A673 (cell line): ENCODE measurements at regions not wholly inside any gene's neighbourhood (a gene's known extent, or its start where the extent isn't known, plus 50 kb on each side); places are given as distances from the start of the nearest gene placed in this dataset.

Experiments used
- EZH2 ChIP-seq: fragments of 200-600 bp; sonication (generic); IDR thresholded peaks from 2 replicates; pipeline ENCODE4 v1.6.1; 2017; ENCODE audit warnings: borderline replicate concordance, low read depth, mild to moderate bottlenecking, mixed read lengths, antibody characterized with exemption, low read length; ENCODE audit not compliant: poor library complexity, severe bottlenecking
- TF ChIP-seq, protein P1 (sequence below): fragments of 300-800, 200-600 bp; sonication (generic); conservative IDR thresholded peaks from 2 replicates; pipeline ENCODE4 v1.5.1; 2017; ENCODE audit warnings: low read depth, mild to moderate bottlenecking, antibody characterized with exemption, low read length, moderate library complexity, mixed read lengths

- TF ChIP-seq, protein P1, sequence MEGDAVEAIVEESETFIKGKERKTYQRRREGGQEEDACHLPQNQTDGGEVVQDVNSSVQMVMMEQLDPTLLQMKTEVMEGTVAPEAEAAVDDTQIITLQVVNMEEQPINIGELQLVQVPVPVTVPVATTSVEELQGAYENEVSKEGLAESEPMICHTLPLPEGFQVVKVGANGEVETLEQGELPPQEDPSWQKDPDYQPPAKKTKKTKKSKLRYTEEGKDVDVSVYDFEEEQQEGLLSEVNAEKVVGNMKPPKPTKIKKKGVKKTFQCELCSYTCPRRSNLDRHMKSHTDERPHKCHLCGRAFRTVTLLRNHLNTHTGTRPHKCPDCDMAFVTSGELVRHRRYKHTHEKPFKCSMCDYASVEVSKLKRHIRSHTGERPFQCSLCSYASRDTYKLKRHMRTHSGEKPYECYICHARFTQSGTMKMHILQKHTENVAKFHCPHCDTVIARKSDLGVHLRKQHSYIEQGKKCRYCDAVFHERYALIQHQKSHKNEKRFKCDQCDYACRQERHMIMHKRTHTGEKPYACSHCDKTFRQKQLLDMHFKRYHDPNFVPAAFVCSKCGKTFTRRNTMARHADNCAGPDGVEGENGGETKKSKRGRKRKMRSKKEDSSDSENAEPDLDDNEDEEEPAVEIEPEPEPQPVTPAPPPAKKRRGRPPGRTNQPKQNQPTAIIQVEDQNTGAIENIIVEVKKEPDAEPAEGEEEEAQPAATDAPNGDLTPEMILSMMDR, result no peak
- TF ChIP-seq EZH2, result no peak
Observed at GRCh38 chr11:37391615-37392014, 793.6 kb upstream of the RAG2 start.
